ENCODE measurements at regions not wholly inside any gene's neighbourhood (a gene's known extent, or its start where the extent isn't known, plus 50 kb on each side); places are given as distances from the start of the nearest gene placed in this dataset.
A peak's percentile ranks its signal among the peaks of the same experiment; 100 is the strongest.

- no peak for FAIRE-seq
- DNase-seq (ENCODE audit: insufficient read length, low spot score), result no peak
Measured at GRCh38 chr15:58235961-58236360, 97.8 kb downstream of the AQP9 start.

- FAIRE-seq (no peak), DNase-seq (ENCODE audit: insufficient read length, low spot score) (no peak)
Measured at GRCh38 chr15:58240191-58240932, 102.2 kb downstream of the AQP9 start.

- FAIRE-seq, result no peak
- no peak for DNase-seq (ENCODE audit: insufficient read length, low spot score)
Measured at GRCh38 chr15:58241872-58242271, 103.7 kb downstream of the AQP9 start.

DNA sequence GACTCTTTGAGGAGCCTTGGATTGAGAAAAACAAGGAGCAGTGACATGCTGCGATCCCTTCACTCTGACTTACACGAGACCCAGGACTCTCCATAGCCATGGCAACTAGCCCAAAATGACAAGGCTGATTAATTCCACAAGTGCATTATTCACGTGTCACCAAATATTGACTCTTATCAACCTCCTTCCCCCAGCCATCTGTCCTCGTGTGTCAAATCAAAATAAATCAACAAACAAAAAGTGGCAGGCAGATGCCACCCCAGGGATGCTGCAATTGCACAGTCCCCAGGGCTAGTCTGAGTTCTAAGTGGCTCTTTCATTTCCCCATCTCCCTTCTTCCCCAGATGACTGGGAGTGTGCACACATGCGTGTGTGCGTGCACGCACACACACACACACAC lies 104.9 kb downstream of the AQP9 start:
- no peak for FAIRE-seq
- DNase-seq (ENCODE audit: insufficient read length, low spot score), result no peak

DNA sequence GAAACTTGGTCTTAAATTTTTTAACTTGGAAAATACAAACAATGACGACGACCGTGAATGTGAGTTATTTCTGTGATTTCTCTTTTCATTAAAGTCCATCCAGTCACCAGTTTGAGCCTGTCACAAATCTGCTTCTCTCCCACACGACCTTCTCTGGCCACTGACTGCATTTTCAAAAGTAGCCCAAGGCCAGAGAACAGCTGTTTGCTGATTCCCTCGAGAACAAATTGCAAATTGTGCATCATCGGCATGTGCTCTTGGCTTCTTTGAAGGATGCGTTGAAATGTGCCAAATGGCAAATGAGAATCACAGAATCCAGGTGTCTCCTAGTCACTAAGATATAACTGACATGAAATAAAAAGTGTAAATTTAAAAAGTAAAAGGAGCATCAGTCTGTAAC lies 106.4 kb downstream of the AQP9 start:
- FAIRE-seq (no peak), DNase-seq (ENCODE audit: insufficient read length, low spot score) (no peak)

GRCh38 chr15:58246041-58246440 lies 107.9 kb downstream of the AQP9 start:
- DNase-seq (ENCODE audit: insufficient read length, low spot score) (no peak), FAIRE-seq (no peak)

- DNase-seq (ENCODE audit: insufficient read length, low spot score), result no peak
- FAIRE-seq, result no peak
Measured at GRCh38 chr15:58247855-58248842, 110.0 kb downstream of the AQP9 start.

DNA sequence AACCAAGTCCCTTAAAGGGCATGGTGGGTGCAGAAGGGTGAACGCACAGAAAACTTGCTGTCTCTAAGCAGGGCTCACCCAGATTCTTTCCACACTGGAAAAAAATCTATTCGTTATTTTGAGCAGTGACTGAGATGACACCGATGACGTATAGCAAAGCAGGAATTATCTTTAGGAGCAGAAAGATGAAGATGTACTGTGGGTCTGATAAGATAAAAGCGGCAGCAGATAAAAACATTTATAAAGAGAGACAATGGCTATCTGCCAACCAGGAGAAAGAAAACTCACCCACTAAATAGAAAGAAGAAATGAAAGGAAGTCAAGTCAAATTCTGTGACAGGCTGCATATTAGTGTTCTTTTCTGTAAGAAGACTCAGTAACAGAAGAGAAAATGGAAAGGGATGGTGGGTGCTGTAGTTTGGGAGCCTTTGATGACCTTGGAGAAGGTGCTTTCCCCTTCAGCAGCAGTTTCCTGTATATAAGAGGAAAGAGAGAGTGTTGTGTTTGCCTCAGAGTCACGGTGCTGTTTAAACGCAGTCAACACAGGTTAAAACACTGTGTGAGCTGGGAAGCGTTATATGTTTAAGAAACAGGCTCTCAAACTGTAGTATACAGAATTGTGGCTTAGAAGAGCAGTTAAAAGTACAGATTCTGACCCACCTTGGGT lies 111.6 kb downstream of the AQP9 start:
- DNase-seq (ENCODE audit: insufficient read length, low spot score) (no peak), FAIRE-seq (no peak)

- FAIRE-seq (no peak), DNase-seq (ENCODE audit: insufficient read length, low spot score) (no peak)
Measured at GRCh38 chr15:58252586-58253323, 114.6 kb downstream of the AQP9 start.

DNA sequence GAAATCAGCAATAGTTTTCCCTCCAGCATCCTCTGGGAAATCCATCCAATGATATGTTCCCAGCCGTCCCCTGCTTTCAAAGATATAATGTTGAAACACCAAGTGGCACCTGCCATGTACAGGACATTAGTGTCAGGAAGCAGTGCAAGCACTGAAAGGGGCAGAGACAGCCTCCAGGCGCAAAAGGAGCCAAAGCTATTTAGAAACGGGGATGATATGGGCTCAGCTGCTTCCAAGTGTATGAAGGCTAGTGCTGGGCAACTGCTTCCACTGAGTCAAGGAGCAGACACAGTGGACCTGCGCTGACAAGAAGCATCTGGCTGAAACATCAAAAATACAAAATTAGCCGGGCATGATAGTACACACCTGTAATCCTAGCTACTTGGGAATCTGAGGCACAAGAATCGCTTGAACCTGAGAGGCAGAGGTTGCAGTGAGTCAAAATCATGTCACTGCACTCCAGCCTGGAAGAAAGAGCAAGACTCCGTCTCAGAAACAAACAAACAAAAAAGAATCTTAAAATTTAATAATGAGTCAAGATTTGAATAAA lies 119.7 kb downstream of the AQP9 start:
- DNase-seq (ENCODE audit: insufficient read length, low spot score) (no peak), FAIRE-seq (no peak)

GRCh38 chr15:58258501-58259292 lies 120.5 kb downstream of the AQP9 start:
- DNase-seq (ENCODE audit: insufficient read length, low spot score) (no peak), FAIRE-seq (no peak)

GRCh38 chr15:58260205-58260724 lies 122.1 kb downstream of the AQP9 start:
- FAIRE-seq (no peak), DNase-seq (ENCODE audit: insufficient read length, low spot score) (no peak)

GRCh38 chr15:58260725-58261267 lies 122.6 kb downstream of the AQP9 start:
- no peak for DNase-seq (ENCODE audit: insufficient read length, low spot score)
- peak; percentile 33 for FAIRE-seq

GRCh38 chr15:58261368-58261767 lies 123.2 kb downstream of the AQP9 start:
- FAIRE-seq, result no peak
- no peak for DNase-seq (ENCODE audit: insufficient read length, low spot score)

DNA sequence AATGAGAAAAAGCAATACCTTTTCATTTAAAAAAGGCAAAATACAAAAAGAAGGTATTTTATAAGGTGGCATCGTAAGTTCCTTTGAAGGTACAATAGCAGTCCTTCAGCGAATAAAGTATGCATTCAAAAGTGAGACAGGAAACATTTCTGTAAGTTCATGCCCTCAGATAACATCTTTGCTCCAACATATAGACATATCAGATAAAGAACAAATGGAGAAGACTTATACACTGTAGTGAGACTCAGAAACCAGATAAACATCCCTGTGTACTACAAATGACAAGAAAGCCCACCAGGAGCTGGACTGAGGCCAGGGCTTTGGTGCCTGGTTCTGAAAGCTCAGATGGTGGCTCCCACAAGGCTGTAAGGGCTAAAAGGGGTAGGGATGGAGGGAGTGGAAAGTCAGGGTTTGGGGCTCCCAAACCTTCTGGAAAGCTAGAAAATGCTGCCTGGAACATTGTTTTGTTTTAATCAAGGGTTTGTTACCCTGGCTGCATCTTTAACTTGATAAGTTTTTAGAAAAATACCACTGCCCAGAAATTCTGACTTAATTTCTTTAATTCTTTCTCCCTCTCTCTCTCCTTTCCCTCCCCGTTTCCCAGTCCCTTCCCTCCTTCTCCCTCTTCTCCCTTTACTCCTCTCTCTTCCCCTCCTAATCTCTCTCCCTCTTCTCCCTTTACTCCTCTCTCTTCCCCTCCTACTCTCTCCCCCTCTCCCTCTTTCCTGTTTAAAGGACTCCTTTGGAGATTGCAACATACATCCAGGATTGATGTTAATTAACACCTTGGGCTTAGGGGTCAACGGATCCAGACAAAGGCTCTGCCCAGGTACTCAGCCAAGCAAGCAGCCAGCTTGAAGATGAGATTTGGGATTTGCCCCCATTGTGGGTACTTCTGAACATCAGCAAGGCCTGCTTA lies 126.1 kb downstream of the AQP9 start:
- no peak for FAIRE-seq

DNA sequence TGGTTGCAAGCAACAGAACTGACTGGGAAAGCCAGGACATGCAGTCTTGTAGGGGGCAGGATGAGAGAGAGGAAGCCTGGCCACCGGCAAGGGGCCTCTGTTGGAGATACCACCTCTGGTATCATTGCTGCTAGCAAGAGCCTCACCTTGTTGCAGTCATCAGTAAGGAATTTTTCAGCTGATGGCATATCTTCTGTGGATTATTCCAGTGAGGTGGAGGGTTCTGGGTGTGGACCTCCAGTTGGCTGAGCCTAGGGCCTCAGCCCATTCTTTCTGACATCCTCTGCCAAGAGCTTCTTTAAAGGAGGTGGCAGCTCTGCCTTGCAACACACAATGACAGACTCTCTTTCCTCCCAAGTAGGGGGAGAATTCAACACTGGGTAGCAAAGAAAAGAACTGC lies 128.9 kb downstream of the AQP9 start:
- DNase-seq (ENCODE audit: insufficient read length, low spot score) (no peak), FAIRE-seq (no peak)

More for the DNA sequence above, 126.1 kb downstream of the AQP9 start:
- no peak for DNase-seq (ENCODE audit: insufficient read length, low spot score)

- FAIRE-seq (no peak), DNase-seq (ENCODE audit: insufficient read length, low spot score) (no peak)
Measured at GRCh38 chr15:58268746-58269267, 130.6 kb downstream of the AQP9 start.
